K562 (cell line): ENCODE measurements at regions not wholly inside any gene's neighbourhood (a gene's known extent, or its start where the extent isn't known, plus 50 kb on each side); places are given as distances from the start of the nearest gene placed in this dataset.

ENCODE experiments used
- ATAC-seq: fragments of 200-7000 bp; cut with Tn5 transposase; 3 replicates; pipeline ENCODE4 v1.9.1; 2020; ENCODE audit warnings: moderate library complexity
- BruUV-seq: library from RNA; stranded (reverse); fragments of 400-500 nt; replicated peaks from 2 replicates; lab custom pipeline; 2021; lab: Mats Ljungman, UMichigan
- CTCF ChIA-PET: fragments of 300-600 bp; formaldehyde crosslinking; extraction: SDS; loops from one replicate; lab custom pipeline; 2021; ENCODE audit warnings: low intra/inter-chr PET ratio; lab: Yijun Ruan, JAX
- POLR2A ChIA-PET: fragments of 300-600, 350-650 bp; sonication (Branson Sonifier 250); formaldehyde crosslinking; extraction: SDS; loops from one replicate; lab custom pipeline; 2021; ENCODE audit warnings: antibody characterized with exemption, inconsistent platforms; lab: Yijun Ruan, JAX
- DNase-seq, 4 experiments: peaks; one replicate each; pipeline versions ENCODE4 v3.0.0 to v3.0.0-alpha.2; 2011 to 2018; ENCODE audit warnings: low spot score in 3 of 4, mixed read lengths in 3 of 4; ENCODE audit errors: extremely low read depth in 1 of 4
- FAIRE-seq: peaks from 2 replicates; lab custom pipeline; 2011; peaks lifted over from hg19 to GRCh38; lab: Jason Lieb, UNC
- H2AFZ ChIP-seq: 2 replicates; pipeline ENCODE4 v1.6.0; 2011; ENCODE audit warnings: low read depth, low read length, control low read depth, inconsistent platforms
- H3K27ac ChIP-seq: fragments of 200-600 bp; 3 replicates; pipeline ENCODE4 v1.8.0; 2011; ENCODE audit warnings: low read depth, mild to moderate bottlenecking, control low read depth, inconsistent platforms, low read length, moderate library complexity, mixed read lengths; ENCODE audit errors: extremely low read depth
- H3K27me3 ChIP-seq, 2 experiments: fragments of 300-600 bp in 1 of 2; 2 replicates in 1 of 2; 3 replicates in 1 of 2; pipeline versions ENCODE4 v1.6.0 to v1.8.0; 2011; ENCODE audit warnings: inconsistent platforms in 2 of 2, low read length in 2 of 2, mild to moderate bottlenecking in 1 of 2, mixed read lengths in 1 of 2, moderate library complexity in 1 of 2; ENCODE audit not compliant: control insufficient read depth in 2 of 2, insufficient read depth in 2 of 2
- H3K36me3 ChIP-seq: fragments of 300-600 bp; 3 replicates; pipeline ENCODE4 v1.8.0; 2011; ENCODE audit warnings: mild to moderate bottlenecking, low read length, inconsistent platforms; ENCODE audit not compliant: control insufficient read depth, insufficient read depth
- H3K4me1 ChIP-seq, 2 experiments: fragments of 200-600 bp in 1 of 2; replicated peaks in 1 of 2; 2 replicates in 1 of 2; 3 replicates in 1 of 2; pipeline versions ENCODE4 v1.5.1 to v1.8.0; 2011; ENCODE audit warnings: inconsistent platforms in 2 of 2, low read length in 2 of 2, mild to moderate bottlenecking in 1 of 2, mixed read lengths in 1 of 2, moderate library complexity in 1 of 2; ENCODE audit not compliant: control insufficient read depth in 2 of 2, insufficient read depth in 2 of 2
- H3K4me2 ChIP-seq: 2 replicates; pipeline ENCODE4 v1.6.1; 2011; ENCODE audit warnings: low read length, control low read depth, inconsistent platforms, mixed read lengths; ENCODE audit not compliant: insufficient read depth
- H3K4me3 ChIP-seq: fragments of 200-600 bp; sonication (generic), shearing (Covaris generic); 2 replicates; pipeline ENCODE4 v1.5.1; 2016; ENCODE audit warnings: control low read depth, inconsistent platforms
- H3K79me2 ChIP-seq: fragments of 200-600 bp; 3 replicates; pipeline ENCODE4 v1.8.0; 2011; ENCODE audit warnings: low read length, inconsistent platforms; ENCODE audit not compliant: control insufficient read depth, insufficient read depth
- H3K9ac ChIP-seq, 2 experiments: 2 replicates each; pipeline versions ENCODE4 v1.6.0 to v1.6.1; 2011; ENCODE audit warnings: low read depth in 2 of 2, low read length in 2 of 2, control low read depth in 1 of 2, inconsistent platforms in 1 of 2, mild to moderate bottlenecking in 1 of 2, mixed read lengths in 1 of 2; ENCODE audit not compliant: insufficient read depth in 1 of 2
- H3K9me1 ChIP-seq: one replicate; pipeline ENCODE4 v1.6.0; 2011; ENCODE audit warnings: inconsistent platforms, mild to moderate bottlenecking, low read length, moderate library complexity; ENCODE audit not compliant: control insufficient read depth, insufficient read depth
- H3K9me3 ChIP-seq: replicated peaks from 2 replicates; pipeline ENCODE4 v1.5.1; 2011; ENCODE audit warnings: low read depth, low read length, inconsistent platforms; ENCODE audit not compliant: control insufficient read depth, insufficient read depth
- H4K20me1 ChIP-seq: replicated peaks from 2 replicates; pipeline ENCODE4 v1.6.1; 2011; ENCODE audit warnings: low read length, inconsistent platforms, mixed read lengths; ENCODE audit not compliant: control insufficient read depth, insufficient read depth
- BCL6 ChIP-seq: fragments of 250-450 bp; sonication (Bioruptor Pico); IDR thresholded peaks from 2 replicates; pipeline ENCODE4 v1.4.0; 2020
- ETV6 ChIP-seq, 3 experiments: fragments of 150-350 bp in 1 of 3; sonication (generic) in 1 of 3; formaldehyde crosslinking in 1 of 3; IDR thresholded peaks; 2 replicates each; pipeline versions ENCODE4 v1.6.1 to v1.8.0; 2014 to 2022; ENCODE audit warnings: borderline replicate concordance in 2 of 3, low read depth in 2 of 3, antibody characterized with exemption in 1 of 3, low read length in 1 of 3, mild to moderate bottlenecking in 1 of 3, missing genetic modification reagents in 1 of 3
- FOS ChIP-seq: IDR thresholded peaks from 3 replicates; pipeline ENCODE4 v1.6.1; 2011; ENCODE audit not compliant: insufficient read length; ENCODE audit errors: extremely low read depth
- KLF10 ChIP-seq: fragments of 250-450 bp; sonication (Bioruptor Pico); IDR thresholded peaks from 2 replicates; pipeline ENCODE4 v1.6.1; 2021; ENCODE audit warnings: matching md5 sums
- MTF1 ChIP-seq: fragments of 250-450 bp; sonication (Bioruptor Pico); IDR thresholded peaks from 2 replicates; pipeline ENCODE4 v1.9.0; 2021; ENCODE audit warnings: moderate library complexity, mild to moderate bottlenecking, inconsistent platforms, borderline replicate concordance
- NCOA2 ChIP-seq, 2 experiments: fragments of 450-650 bp; IDR thresholded peaks; 2 replicates each; pipeline ENCODE4 v1.6.1; 2018; ENCODE audit warnings: mild to moderate bottlenecking in 2 of 2, moderate library complexity in 1 of 2; ENCODE audit not compliant: partially characterized antibody in 2 of 2
- PPARD ChIP-seq: fragments of 250-450 bp; sonication (Bioruptor Pico); IDR thresholded peaks from 2 replicates; pipeline ENCODE4 v1.8.0; 2022; ENCODE audit warnings: inconsistent platforms, mild to moderate bottlenecking, moderate library complexity
- PTTG1 ChIP-seq: fragments of 450-650 bp; IDR thresholded peaks from 2 replicates; pipeline ENCODE4 v1.6.1; 2016; ENCODE audit warnings: low read depth, mild to moderate bottlenecking, missing genetic modification characterization, missing compliant biosample characterization
- RBBP5 ChIP-seq: fragments of 200-600 bp; sonication (generic); IDR thresholded peaks from 2 replicates; pipeline ENCODE4 v1.6.1; 2012; ENCODE audit warnings: borderline replicate concordance, mild to moderate bottlenecking, low read length, control low read depth, inconsistent platforms; ENCODE audit not compliant: insufficient read depth, poor library complexity, severe bottlenecking
- ZNF316 ChIP-seq: fragments of 450-650 bp; IDR thresholded peaks from 2 replicates; pipeline ENCODE4 v1.6.1; 2016
- WGBS: fragments of 100-300 bp; shearing (Covaris generic); methylation state at CpG from one replicate; pipeline ENCODE4 v1.1.6; 2016; ENCODE audit warnings: low coverage, mixed read lengths; ENCODE audit not compliant: insufficient coverage; ENCODE audit errors: missing lambda C conversion rate; 5-methylcytosine and 5-hydroxymethylcytosine counted together
- in situ Hi-C: fragments of 300-500 bp; cut with MboI; formaldehyde crosslinking; loops from 4 replicates; pipeline ENCODE4 v1.15.0; 2018; ENCODE audit warnings: inconsistent platforms, mixed read lengths
- intact Hi-C: fragments of 100-400 bp; cut with micrococcal nuclease; formaldehyde crosslinking; loops from 2 replicates; pipeline ENCODE4 v1.14.2; 2022
- TF ChIP-seq, protein P1 (sequence below): fragments of 450-650 bp; IDR thresholded peaks from 2 replicates; pipeline ENCODE4 v1.7.1; 2018; ENCODE audit warnings: mild to moderate bottlenecking, low read depth; ENCODE audit not compliant: partially characterized antibody
- TF ChIP-seq, protein P2 (sequence below): fragments of 250-450 bp; sonication (Bioruptor Pico); IDR thresholded peaks from 2 replicates; pipeline ENCODE4 v1.4.0; 2020; ENCODE audit warnings: borderline replicate concordance
- TF ChIP-seq, protein P3 (sequence below): sonication (generic); formaldehyde crosslinking; IDR thresholded peaks from 2 replicates; pipeline ENCODE4 v1.8.0; 2022; ENCODE audit warnings: missing genetic modification reagents, mild to moderate bottlenecking, borderline replicate concordance
- TF ChIP-seq, protein P4 (sequence below): sonication (generic); formaldehyde crosslinking; IDR thresholded peaks from 2 replicates; pipeline ENCODE4 v1.8.1; 2022; ENCODE audit warnings: missing genetic modification reagents

DNA sequence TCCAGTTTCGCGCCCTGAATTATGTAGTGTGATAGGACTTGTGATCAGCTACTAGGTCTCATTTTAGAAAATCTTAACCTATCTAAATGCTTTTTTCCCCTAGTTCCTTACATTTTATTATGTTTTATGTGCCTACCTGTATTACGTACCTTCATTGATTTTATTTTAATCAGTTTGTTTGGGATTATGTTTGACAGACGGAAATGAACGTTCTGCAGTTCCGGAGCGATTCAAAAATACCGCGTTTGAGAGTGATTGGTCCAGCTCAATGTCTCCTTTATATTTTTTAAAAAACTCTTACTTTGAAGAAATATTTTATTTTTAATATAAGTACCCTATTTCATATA lies 114.3 kb upstream of the BTN3A2 start:
- H3K4me2 ChIP-seq = peak overlapping the region; percentile 80
- in situ Hi-C loops (no loop called here), intact Hi-C loops (loop anchor here (2.0 kb wide), 2 partner anchors 34 kb away; a partner anchor contains a TSS)
- peak overlapping the region; percentile 43; the same call in 1 of the 2 replicates for H3K4me3 ChIP-seq
- H3K9me3 ChIP-seq = no peaks in the 10 kb centered on the region; the same call in 1 of the 2 replicates
- no peak for DNase-seq
- 79% methylated on average over 9 of the region's 9 CpGs for WGBS
- no peaks in the 10 kb centered on the region for H3K27me3 ChIP-seq
- ChIA-PET CTCF (no interaction called here), POLR2A (interaction anchor here (0.8 to 6.7 kb wide), 22 partner anchors 8 to 1826 kb away, joined by 3 to 112 read pairs (median 5); a partner anchor contains a TSS)
- H4K20me1 ChIP-seq = no peaks in the 10 kb centered on the region
- peak overlapping the region; percentile 77 for H2AFZ ChIP-seq
- no TSS peak for BruUV-seq
- H3K9ac ChIP-seq = peak overlapping the region in 1 of 2 experiments; percentile 81; a peak in 2 of 4 replicates
- ATAC-seq = no peak
- H3K36me3 ChIP-seq = no peaks in the 10 kb centered on the region
- no peak for FAIRE-seq
- H3K4me1 ChIP-seq = peaks cover 5 to 12% of the 10 kb centered on the region in 2 experiments; a peak in 3 of 5 replicates
- H3K27ac ChIP-seq = peak overlapping the region; percentile 91
- H3K79me2 ChIP-seq = peaks cover 41% of the 10 kb centered on the region
- no peaks in the 10 kb centered on the region for H3K9me1 ChIP-seq
- TF ChIP-seq, protein P1, sequence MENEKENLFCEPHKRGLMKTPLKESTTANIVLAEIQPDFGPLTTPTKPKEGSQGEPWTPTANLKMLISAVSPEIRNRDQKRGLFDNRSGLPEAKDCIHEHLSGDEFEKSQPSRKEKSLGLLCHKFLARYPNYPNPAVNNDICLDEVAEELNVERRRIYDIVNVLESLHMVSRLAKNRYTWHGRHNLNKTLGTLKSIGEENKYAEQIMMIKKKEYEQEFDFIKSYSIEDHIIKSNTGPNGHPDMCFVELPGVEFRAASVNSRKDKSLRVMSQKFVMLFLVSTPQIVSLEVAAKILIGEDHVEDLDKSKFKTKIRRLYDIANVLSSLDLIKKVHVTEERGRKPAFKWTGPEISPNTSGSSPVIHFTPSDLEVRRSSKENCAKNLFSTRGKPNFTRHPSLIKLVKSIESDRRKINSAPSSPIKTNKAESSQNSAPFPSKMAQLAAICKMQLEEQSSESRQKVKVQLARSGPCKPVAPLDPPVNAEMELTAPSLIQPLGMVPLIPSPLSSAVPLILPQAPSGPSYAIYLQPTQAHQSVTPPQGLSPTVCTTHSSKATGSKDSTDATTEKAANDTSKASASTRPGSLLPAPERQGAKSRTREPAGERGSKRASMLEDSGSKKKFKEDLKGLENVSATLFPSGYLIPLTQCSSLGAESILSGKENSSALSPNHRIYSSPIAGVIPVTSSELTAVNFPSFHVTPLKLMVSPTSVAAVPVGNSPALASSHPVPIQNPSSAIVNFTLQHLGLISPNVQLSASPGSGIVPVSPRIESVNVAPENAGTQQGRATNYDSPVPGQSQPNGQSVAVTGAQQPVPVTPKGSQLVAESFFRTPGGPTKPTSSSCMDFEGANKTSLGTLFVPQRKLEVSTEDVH = peak; percentile 60
- no peak for TF ChIP-seq ZNF316
- TF ChIP-seq ETV6 (IDR thresholded peaks at IDR 0.05; ENCODE audit: borderline replicate concordance in 1 of 2, low read depth in 2 of 2, low read length in 1 of 2) = no peak
- no peak for TF ChIP-seq ETV6 (CRISPR knock-in tag; IDR thresholded peaks at IDR 0.05; ENCODE audit: borderline replicate concordance)
- no peak for TF ChIP-seq BCL6 (CRISPR knock-in tag)
- TF ChIP-seq MTF1 = no peak
- no peak for TF ChIP-seq NCOA2 (IDR thresholded peaks at IDR 0.05; ENCODE audit: partially characterized antibody in 2 of 2)
- no peak for TF ChIP-seq FOS
- TF ChIP-seq, protein P2, sequence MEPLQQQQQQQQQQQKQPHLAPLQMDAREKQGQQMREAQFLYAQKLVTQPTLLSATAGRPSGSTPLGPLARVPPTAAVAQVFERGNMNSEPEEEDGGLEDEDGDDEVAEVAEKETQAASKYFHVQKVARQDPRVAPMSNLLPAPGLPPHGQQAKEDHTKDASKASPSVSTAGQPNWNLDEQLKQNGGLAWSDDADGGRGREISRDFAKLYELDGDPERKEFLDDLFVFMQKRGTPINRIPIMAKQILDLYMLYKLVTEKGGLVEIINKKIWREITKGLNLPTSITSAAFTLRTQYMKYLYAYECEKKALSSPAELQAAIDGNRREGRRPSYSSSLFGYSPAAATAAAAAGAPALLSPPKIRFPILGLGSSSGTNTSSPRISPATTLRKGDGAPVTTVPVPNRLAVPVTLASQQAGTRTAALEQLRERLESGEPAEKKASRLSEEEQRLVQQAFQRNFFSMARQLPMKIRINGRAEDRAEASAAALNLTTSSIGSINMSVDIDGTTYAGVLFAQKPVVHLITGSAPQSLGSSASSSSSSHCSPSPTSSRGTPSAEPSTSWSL = no peak
- TF ChIP-seq, protein P3, sequence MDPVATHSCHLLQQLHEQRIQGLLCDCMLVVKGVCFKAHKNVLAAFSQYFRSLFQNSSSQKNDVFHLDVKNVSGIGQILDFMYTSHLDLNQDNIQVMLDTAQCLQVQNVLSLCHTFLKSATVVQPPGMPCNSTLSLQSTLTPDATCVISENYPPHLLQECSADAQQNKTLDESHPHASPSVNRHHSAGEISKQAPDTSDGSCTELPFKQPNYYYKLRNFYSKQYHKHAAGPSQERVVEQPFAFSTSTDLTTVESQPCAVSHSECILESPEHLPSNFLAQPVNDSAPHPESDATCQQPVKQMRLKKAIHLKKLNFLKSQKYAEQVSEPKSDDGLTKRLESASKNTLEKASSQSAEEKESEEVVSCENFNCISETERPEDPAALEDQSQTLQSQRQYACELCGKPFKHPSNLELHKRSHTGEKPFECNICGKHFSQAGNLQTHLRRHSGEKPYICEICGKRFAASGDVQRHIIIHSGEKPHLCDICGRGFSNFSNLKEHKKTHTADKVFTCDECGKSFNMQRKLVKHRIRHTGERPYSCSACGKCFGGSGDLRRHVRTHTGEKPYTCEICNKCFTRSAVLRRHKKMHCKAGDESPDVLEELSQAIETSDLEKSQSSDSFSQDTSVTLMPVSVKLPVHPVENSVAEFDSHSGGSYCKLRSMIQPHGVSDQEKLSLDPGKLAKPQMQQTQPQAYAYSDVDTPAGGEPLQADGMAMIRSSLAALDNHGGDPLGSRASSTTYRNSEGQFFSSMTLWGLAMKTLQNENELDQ (CRISPR knock-in tag) = no peak
- TF ChIP-seq PTTG1 (tag) = no peak
- no peak for TF ChIP-seq KLF10 (CRISPR knock-in tag)
- no peak for TF ChIP-seq PPARD (CRISPR knock-in tag)
- TF ChIP-seq RBBP5 = no peak
- TF ChIP-seq, protein P4, sequence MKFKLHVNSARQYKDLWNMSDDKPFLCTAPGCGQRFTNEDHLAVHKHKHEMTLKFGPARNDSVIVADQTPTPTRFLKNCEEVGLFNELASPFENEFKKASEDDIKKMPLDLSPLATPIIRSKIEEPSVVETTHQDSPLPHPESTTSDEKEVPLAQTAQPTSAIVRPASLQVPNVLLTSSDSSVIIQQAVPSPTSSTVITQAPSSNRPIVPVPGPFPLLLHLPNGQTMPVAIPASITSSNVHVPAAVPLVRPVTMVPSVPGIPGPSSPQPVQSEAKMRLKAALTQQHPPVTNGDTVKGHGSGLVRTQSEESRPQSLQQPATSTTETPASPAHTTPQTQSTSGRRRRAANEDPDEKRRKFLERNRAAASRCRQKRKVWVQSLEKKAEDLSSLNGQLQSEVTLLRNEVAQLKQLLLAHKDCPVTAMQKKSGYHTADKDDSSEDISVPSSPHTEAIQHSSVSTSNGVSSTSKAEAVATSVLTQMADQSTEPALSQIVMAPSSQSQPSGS = no peak
